GM12878 (cell line): ENCODE measurements at regions not wholly inside any gene's neighbourhood (a gene's known extent, or its start where the extent isn't known, plus 50 kb on each side); places are given as distances from the start of the nearest gene placed in this dataset.

Experiments used
- ATAC-seq: fragments of 200-7000 bp; cut with Tn5 transposase; 3 replicates; pipeline ENCODE4 v1.9.1; 2020; ENCODE audit warnings: mild to moderate bottlenecking, moderate library complexity
- BruUV-seq: library from RNA; stranded (reverse); fragments of 400-500 nt; replicated peaks from 2 replicates; lab custom pipeline; 2021; lab: Mats Ljungman, UMichigan
- CTCF ChIA-PET: fragments of 300-600 bp; sonication (Branson Sonifier 250); formaldehyde crosslinking; extraction: SDS; loops from one replicate; lab custom pipeline; 2021; ENCODE audit warnings: inconsistent platforms; lab: Yijun Ruan, JAX
- POLR2A ChIA-PET: fragments of 350-600 bp; formaldehyde crosslinking; extraction: SDS; loops from one replicate; lab custom pipeline; 2021; ENCODE audit warnings: inconsistent platforms; lab: Charles Lee
- RAD21 ChIA-PET: fragments of 300-600 bp; sonication (Branson Sonifier 250); formaldehyde crosslinking; loops from one replicate; lab custom pipeline; 2023; ENCODE audit warnings: antibody characterized with exemption; ENCODE audit not compliant: unreplicated experiment; lab: Charles Lee
- SMC1A ChIA-PET: fragments of 300-600 bp; sonication (Branson Sonifier 250); formaldehyde crosslinking; loops from one replicate; lab custom pipeline; 2023; ENCODE audit not compliant: unreplicated experiment, uncharacterized antibody; lab: Charles Lee
- DNase-seq: peaks from one replicate; pipeline ENCODE4 v3.0.0-alpha.2; 2011; ENCODE audit warnings: low read depth, low spot score
- FAIRE-seq: peaks from 3 replicates; lab custom pipeline; 2011; peaks lifted over from hg19 to GRCh38; lab: Jason Lieb, UNC
- H2AFZ ChIP-seq: 2 replicates; pipeline ENCODE4 v1.6.0; 2011; ENCODE audit warnings: low read depth, low read length, control low read depth; ENCODE audit not compliant: control insufficient read depth
- H3K27ac ChIP-seq: 2 replicates; pipeline ENCODE4 v1.5.1; 2011; ENCODE audit warnings: control low read depth; ENCODE audit not compliant: control insufficient read depth, insufficient read depth
- H3K27me3 ChIP-seq, 2 experiments: replicated peaks in 1 of 2; 2 replicates each; pipeline versions ENCODE4 v1.6.0 to v1.6.1; 2011; ENCODE audit warnings: low read length in 1 of 2; ENCODE audit not compliant: control insufficient read depth in 2 of 2, insufficient read depth in 2 of 2
- H3K36me3 ChIP-seq, 2 experiments: 2 replicates each; pipeline ENCODE4 v1.5.1; 2011; ENCODE audit warnings: low read length in 1 of 2; ENCODE audit not compliant: control insufficient read depth in 2 of 2, insufficient read depth in 2 of 2
- H3K4me1 ChIP-seq: 2 replicates; pipeline ENCODE4 v1.6.1; 2011; ENCODE audit warnings: mild to moderate bottlenecking, low read length, moderate library complexity, mixed read lengths; ENCODE audit not compliant: control insufficient read depth, insufficient read depth
- H3K4me2 ChIP-seq: 2 replicates; pipeline ENCODE4 v1.6.0; 2011; ENCODE audit warnings: control low read depth; ENCODE audit not compliant: control insufficient read depth, insufficient read depth
- H3K4me3 ChIP-seq: fragments of 200-600 bp; sonication (generic); 2 replicates; pipeline ENCODE4 v1.5.1; 2016
- H3K79me2 ChIP-seq: 2 replicates; pipeline ENCODE4 v1.6.0; 2011; ENCODE audit warnings: low read length; ENCODE audit not compliant: control insufficient read depth, insufficient read depth
- H3K9ac ChIP-seq: 2 replicates; pipeline ENCODE4 v1.8.0; 2011; ENCODE audit warnings: low read length, control low read depth, mixed read lengths; ENCODE audit not compliant: control insufficient read depth, insufficient read depth
- H3K9me3 ChIP-seq: replicated peaks from 3 replicates; pipeline ENCODE4 v1.5.1; 2011; ENCODE audit warnings: mild to moderate bottlenecking, low read length; ENCODE audit not compliant: control insufficient read depth, insufficient read depth
- H4K20me1 ChIP-seq: 2 replicates; pipeline ENCODE4 v1.6.0; 2011; ENCODE audit not compliant: control insufficient read depth, insufficient read depth
- CREB1 ChIP-seq: IDR thresholded peaks from 2 replicates; pipeline ENCODE4 v1.6.1; 2012; ENCODE audit warnings: low read depth, mild to moderate bottlenecking, inconsistent platforms
- MYC ChIP-seq: IDR thresholded peaks from 2 replicates; pipeline ENCODE4 v1.6.1; 2011; ENCODE audit warnings: mild to moderate bottlenecking, low read length, moderate library complexity, inconsistent platforms; ENCODE audit not compliant: insufficient read depth, insufficient replicate concordance, insufficient read length, severe bottlenecking
- NR2C1 ChIP-seq: fragments of 450-650 bp; IDR thresholded peaks from 2 replicates; pipeline ENCODE4 v1.6.1; 2017; ENCODE audit warnings: antibody characterized with exemption, mild to moderate bottlenecking, moderate library complexity
- SIX5 ChIP-seq: IDR thresholded peaks from 2 replicates; pipeline ENCODE4 v1.6.1; 2011; ENCODE audit warnings: mild to moderate bottlenecking, low read depth, low read length, moderate library complexity; ENCODE audit not compliant: severe bottlenecking
- ZNF207 ChIP-seq: fragments of 450-650 bp; IDR thresholded peaks from 2 replicates; pipeline ENCODE4 v1.6.1; 2014; ENCODE audit warnings: antibody characterized with exemption, mild to moderate bottlenecking, borderline replicate concordance
- ZNF217 ChIP-seq: fragments of 450-650 bp; IDR thresholded peaks from 2 replicates; pipeline ENCODE4 v1.6.1; 2017; ENCODE audit warnings: antibody characterized with exemption, mild to moderate bottlenecking
- WGBS: methylation state at CpG from one replicate; pipeline ENCODE4 v1.1.6; 2016; ENCODE audit warnings: low lambda C conversion rate; ENCODE audit not compliant: insufficient replicate concordance, insufficient coverage; ENCODE audit errors: missing lambda C conversion rate; 5-methylcytosine and 5-hydroxymethylcytosine counted together
- in situ Hi-C: fragments of 300-500 bp; cut with MboI; formaldehyde crosslinking; loops from 9 replicates; pipeline ENCODE4 v1.14.3; 2018; ENCODE audit warnings: mixed read lengths
- intact Hi-C: fragments of 100-400 bp; cut with micrococcal nuclease; formaldehyde crosslinking; loops from one replicate; pipeline ENCODE4 v1.14.2; 2022; ENCODE audit not compliant: unreplicated experiment

DNA sequence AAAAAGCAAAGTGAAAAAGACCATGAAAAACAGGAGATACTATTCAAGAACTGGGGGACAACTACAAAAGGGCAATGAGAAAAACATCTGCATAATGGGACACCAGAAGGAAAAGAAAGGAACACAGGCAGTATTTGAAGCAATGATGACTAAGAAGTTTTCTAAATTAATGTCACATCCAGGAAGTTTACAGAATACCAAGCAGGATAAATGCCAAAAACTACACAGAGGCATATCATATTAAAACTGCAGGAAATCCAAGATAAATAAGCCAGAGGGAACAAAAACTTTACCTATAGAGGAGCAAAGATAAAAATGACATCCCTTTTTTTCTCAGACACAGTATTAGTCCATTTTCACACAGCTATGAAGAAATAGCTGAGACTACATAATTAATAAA lies 193.0 kb downstream of the ERMARD start (continued):
- no peak for TF ChIP-seq NR2C1

GRCh38 chr6:169944061-169944337 lies 192.6 kb downstream of the ERMARD start:
- no peak for TF ChIP-seq ZNF217
- no peaks in the 10 kb centered on the region; the same call in 1 of the 3 replicates for H3K9me3 ChIP-seq
- ChIA-PET RAD21 (no interaction called here), CTCF (no interaction called here), POLR2A (no interaction called here), SMC1A (no interaction called here)
- intact Hi-C loops (no loop called here), in situ Hi-C loops (no loop called here)
- H3K4me2 ChIP-seq = no peak overlapping the region
- H3K4me3 ChIP-seq = no peak overlapping the region
- BruUV-seq = no TSS peak
- H4K20me1 ChIP-seq = no peaks in the 10 kb centered on the region
- no peak overlapping the region for H2AFZ ChIP-seq
- FAIRE-seq (no peak), DNase-seq (no peak), ATAC-seq (no peak)
- H3K4me1 ChIP-seq = no peaks in the 10 kb centered on the region
- no peak overlapping the region for H3K27ac ChIP-seq
- H3K27me3 ChIP-seq = no peaks in the 10 kb centered on the region
- no peaks in the 10 kb centered on the region for H3K79me2 ChIP-seq
- H3K9ac ChIP-seq = no peak overlapping the region
- H3K36me3 ChIP-seq = no peaks in the 10 kb centered on the region

DNA sequence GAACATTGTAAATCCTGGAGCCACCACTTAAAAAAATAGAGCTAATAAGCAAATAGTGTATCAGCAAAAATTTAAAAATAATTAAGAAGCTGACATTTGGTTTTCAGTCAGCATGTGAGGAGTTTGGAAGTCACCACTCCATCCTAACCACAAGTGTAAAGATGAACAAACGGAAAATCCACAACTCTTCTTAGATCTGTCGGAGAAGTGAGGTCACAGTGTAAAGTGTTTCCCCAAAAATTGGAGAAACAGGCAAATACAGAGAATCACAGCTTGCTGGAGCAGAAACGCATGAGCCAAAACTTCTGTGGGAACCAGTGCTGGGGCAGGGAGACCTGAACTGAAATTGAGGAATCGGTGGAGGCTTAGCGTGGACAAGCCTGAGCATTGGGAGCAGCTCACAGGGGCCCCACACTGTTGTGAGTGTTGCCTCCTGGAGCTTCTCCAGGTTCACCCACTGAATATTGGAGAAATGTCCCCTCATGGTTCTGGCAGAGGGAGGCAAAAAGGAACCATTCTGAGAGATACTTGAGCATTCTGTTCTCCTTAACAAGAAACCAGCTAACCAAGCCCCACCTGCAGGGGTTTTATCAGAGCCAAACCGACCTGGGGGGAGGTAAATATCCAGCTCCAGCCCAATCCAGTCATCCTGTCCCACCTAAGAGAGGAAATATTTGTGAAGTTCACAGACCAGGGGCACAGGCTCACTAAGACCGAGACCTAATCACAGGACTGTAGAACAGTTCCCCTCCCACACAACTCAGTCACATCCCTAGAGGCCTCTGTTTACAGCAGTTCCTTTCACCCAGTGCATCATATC lies 192.0 kb downstream of the ERMARD start:
- no peak overlapping the region for H3K27ac ChIP-seq
- ChIA-PET POLR2A (no interaction called here), SMC1A (no interaction called here), RAD21 (no interaction called here), CTCF (no interaction called here)
- H4K20me1 ChIP-seq = no peaks in the 10 kb centered on the region
- ATAC-seq = no peak
- WGBS = 36% methylated on average over 7 of the region's 7 CpGs
- no peaks in the 10 kb centered on the region for H3K36me3 ChIP-seq
- intact Hi-C loops = no loop called here
- no peaks in the 10 kb centered on the region for H3K4me1 ChIP-seq
- no peaks in the 10 kb centered on the region for H3K27me3 ChIP-seq
- H3K9me3 ChIP-seq = no peaks in the 10 kb centered on the region; the same call in 1 of the 3 replicates
- in situ Hi-C loops = no loop called here
- TF ChIP-seq ZNF207 = no peak
- no peak for TF ChIP-seq SIX5
- TF ChIP-seq CREB1 = no peak
- TF ChIP-seq MYC = no peak
- H3K4me3 ChIP-seq = no peak overlapping the region
- no peaks in the 10 kb centered on the region for H3K79me2 ChIP-seq
- FAIRE-seq = no peak
- no peak overlapping the region for H3K9ac ChIP-seq
- no peak overlapping the region for H3K4me2 ChIP-seq
- DNase-seq = no peak
- BruUV-seq = no TSS peak
- no peak overlapping the region for H2AFZ ChIP-seq
